GM12878 (cell line): ENCODE measurements at regions not wholly inside any gene's neighbourhood (a gene's known extent, or its start where the extent isn't known, plus 50 kb on each side); places are given as distances from the start of the nearest gene placed in this dataset.

Experiments
- ATAC-seq: fragments of 200-7000 bp; cut with Tn5 transposase; 3 replicates; pipeline ENCODE4 v1.9.1; 2020; ENCODE audit warnings: mild to moderate bottlenecking, moderate library complexity
- BruUV-seq: library from RNA; stranded (reverse); fragments of 400-500 nt; replicated peaks from 2 replicates; lab custom pipeline; 2021; lab: Mats Ljungman, UMichigan
- CTCF ChIA-PET: fragments of 300-600 bp; sonication (Branson Sonifier 250); formaldehyde crosslinking; extraction: SDS; loops from one replicate; lab custom pipeline; 2021; ENCODE audit warnings: inconsistent platforms; lab: Yijun Ruan, JAX
- POLR2A ChIA-PET: fragments of 350-600 bp; formaldehyde crosslinking; extraction: SDS; loops from one replicate; lab custom pipeline; 2021; ENCODE audit warnings: inconsistent platforms; lab: Charles Lee
- RAD21 ChIA-PET: fragments of 300-600 bp; sonication (Branson Sonifier 250); formaldehyde crosslinking; loops from one replicate; lab custom pipeline; 2023; ENCODE audit warnings: antibody characterized with exemption; ENCODE audit not compliant: unreplicated experiment; lab: Charles Lee
- SMC1A ChIA-PET: fragments of 300-600 bp; sonication (Branson Sonifier 250); formaldehyde crosslinking; loops from one replicate; lab custom pipeline; 2023; ENCODE audit not compliant: unreplicated experiment, uncharacterized antibody; lab: Charles Lee
- DNase-seq: peaks from one replicate; pipeline ENCODE4 v3.0.0-alpha.2; 2011; ENCODE audit warnings: low read depth, low spot score
- FAIRE-seq: peaks from 3 replicates; lab custom pipeline; 2011; peaks lifted over from hg19 to GRCh38; lab: Jason Lieb, UNC
- H2AFZ ChIP-seq: 2 replicates; pipeline ENCODE4 v1.6.0; 2011; ENCODE audit warnings: low read depth, low read length, control low read depth; ENCODE audit not compliant: control insufficient read depth
- H3K27ac ChIP-seq: 2 replicates; pipeline ENCODE4 v1.5.1; 2011; ENCODE audit warnings: control low read depth; ENCODE audit not compliant: control insufficient read depth, insufficient read depth
- H3K27me3 ChIP-seq, 2 experiments: replicated peaks in 1 of 2; 2 replicates each; pipeline versions ENCODE4 v1.6.0 to v1.6.1; 2011; ENCODE audit warnings: low read length in 1 of 2; ENCODE audit not compliant: control insufficient read depth in 2 of 2, insufficient read depth in 2 of 2
- H3K36me3 ChIP-seq, 2 experiments: 2 replicates each; pipeline ENCODE4 v1.5.1; 2011; ENCODE audit warnings: low read length in 1 of 2; ENCODE audit not compliant: control insufficient read depth in 2 of 2, insufficient read depth in 2 of 2
- H3K4me1 ChIP-seq: 2 replicates; pipeline ENCODE4 v1.6.1; 2011; ENCODE audit warnings: mild to moderate bottlenecking, low read length, moderate library complexity, mixed read lengths; ENCODE audit not compliant: control insufficient read depth, insufficient read depth
- H3K4me2 ChIP-seq: 2 replicates; pipeline ENCODE4 v1.6.0; 2011; ENCODE audit warnings: control low read depth; ENCODE audit not compliant: control insufficient read depth, insufficient read depth
- H3K4me3 ChIP-seq: fragments of 200-600 bp; sonication (generic); 2 replicates; pipeline ENCODE4 v1.5.1; 2016
- H3K79me2 ChIP-seq: 2 replicates; pipeline ENCODE4 v1.6.0; 2011; ENCODE audit warnings: low read length; ENCODE audit not compliant: control insufficient read depth, insufficient read depth
- H3K9ac ChIP-seq: 2 replicates; pipeline ENCODE4 v1.8.0; 2011; ENCODE audit warnings: low read length, control low read depth, mixed read lengths; ENCODE audit not compliant: control insufficient read depth, insufficient read depth
- H3K9me3 ChIP-seq: replicated peaks from 3 replicates; pipeline ENCODE4 v1.5.1; 2011; ENCODE audit warnings: mild to moderate bottlenecking, low read length; ENCODE audit not compliant: control insufficient read depth, insufficient read depth
- H4K20me1 ChIP-seq: 2 replicates; pipeline ENCODE4 v1.6.0; 2011; ENCODE audit not compliant: control insufficient read depth, insufficient read depth
- JUND ChIP-seq: IDR thresholded peaks from 2 replicates; pipeline ENCODE4 v1.6.1; 2012; ENCODE audit warnings: low read depth, mild to moderate bottlenecking, low read length, improper control_type of control experiment, moderate library complexity
- MYB ChIP-seq: fragments of 150-350 bp; IDR thresholded peaks from 2 replicates; pipeline ENCODE4 v1.6.1; 2014; ENCODE audit warnings: mild to moderate bottlenecking, low read depth, low read length, borderline replicate concordance
- TCF3 ChIP-seq: IDR thresholded peaks from 2 replicates; pipeline ENCODE4 v1.6.1; 2012; ENCODE audit warnings: low read depth, mild to moderate bottlenecking, low read length, borderline replicate concordance; ENCODE audit not compliant: insufficient read depth
- ZBTB40 ChIP-seq: fragments of 450-650 bp; IDR thresholded peaks from 2 replicates; pipeline ENCODE4 v1.6.1; 2016; ENCODE audit warnings: mild to moderate bottlenecking, moderate library complexity, borderline replicate concordance
- WGBS: methylation state at CpG from one replicate; pipeline ENCODE4 v1.1.6; 2016; ENCODE audit warnings: low lambda C conversion rate; ENCODE audit not compliant: insufficient replicate concordance, insufficient coverage; ENCODE audit errors: missing lambda C conversion rate; 5-methylcytosine and 5-hydroxymethylcytosine counted together
- in situ Hi-C: fragments of 300-500 bp; cut with MboI; formaldehyde crosslinking; loops from 9 replicates; pipeline ENCODE4 v1.14.3; 2018; ENCODE audit warnings: mixed read lengths
- intact Hi-C: fragments of 100-400 bp; cut with micrococcal nuclease; formaldehyde crosslinking; loops from one replicate; pipeline ENCODE4 v1.14.2; 2022; ENCODE audit not compliant: unreplicated experiment

GRCh38 chrX:13189380-13189779, 130.5 kb downstream of the ATXN3L start:
- RAD21 ChIA-PET, result interaction anchor here (1.0 to 1.4 kb wide), 2 partner anchors 43 to 65 kb away, joined by 3 read pairs; no protein-coding TSS in a partner anchor
- no peaks in the 10 kb centered on the region for H3K79me2 ChIP-seq
- SMC1A ChIA-PET, result interaction anchor here (0.9 to 1.2 kb wide), 2 partner anchors 9 to 81 kb away, joined by 3 to 4 read pairs; no protein-coding TSS in a partner anchor
- POLR2A ChIA-PET, result no interaction called here
- no peaks in the 10 kb centered on the region for H4K20me1 ChIP-seq
- H3K9me3 ChIP-seq, result no peaks in the 10 kb centered on the region
- BruUV-seq, result no TSS peak
- DNase-seq (no peak), FAIRE-seq (no peak), ATAC-seq (no peak)
- H3K4me2 ChIP-seq, result no peak overlapping the region
- H2AFZ ChIP-seq, result no peak overlapping the region
- WGBS, result 58% methylated on average over 6 of the region's 6 CpGs
- no peaks in the 10 kb centered on the region for H3K4me1 ChIP-seq
- intact Hi-C loops (no loop called here), in situ Hi-C loops (no loop called here)
- no peak overlapping the region for H3K27ac ChIP-seq
- H3K9ac ChIP-seq, result no peak overlapping the region
- CTCF ChIA-PET, result interaction anchor here (0.7 kb wide), 1 partner anchor 74 kb away, joined by 3 read pairs; no protein-coding TSS in a partner anchor
- H3K36me3 ChIP-seq, result no peaks in the 10 kb centered on the region
- no peak overlapping the region for H3K4me3 ChIP-seq
- no peak for TF ChIP-seq TCF3
- TF ChIP-seq MYB, result no peak
- TF ChIP-seq JUND, result no peak
- TF ChIP-seq ZBTB40, result peak; percentile 67
- no peaks in the 10 kb centered on the region for H3K27me3 ChIP-seq
